ENCODE measurements at regions not wholly inside any gene's neighbourhood (a gene's known extent, or its start where the extent isn't known, plus 50 kb on each side); places are given as distances from the start of the nearest gene placed in this dataset.

- Histone ChIP-seq H4K20me1 (ENCODE audit: insufficient read depth, poor library complexity, severe bottlenecking) (no peaks in the 10 kb centered on the region), H3K36me3 (replicated peaks; ENCODE audit: insufficient read depth, low read depth) (no peaks in the 10 kb centered on the region), H3K9me3 (ENCODE audit: low read depth) (no peaks in the 10 kb centered on the region), H3K4me1 (ENCODE audit: insufficient read depth) (no peaks in the 10 kb centered on the region), H3K27ac (no peak overlapping the region), H3K4me2 (no peak overlapping the region), H3K79me2 (no peaks in the 10 kb centered on the region), H3K9me2 (replicated peaks; ENCODE audit: insufficient read depth) (peaks cover 3% of the 10 kb centered on the region), H3K27me3 (no peaks in the 10 kb centered on the region), H3K4me3 (no peak overlapping the region), H2AFZ (no peak overlapping the region)
- no peak for DNase-seq (ENCODE audit: low spot score)
- TF ChIP-seq CTCF (IDR thresholded peaks at IDR 0.05; ENCODE audit: poor library complexity) (no peak), EZH2 (IDR thresholded peaks at IDR 0.05; ENCODE audit: borderline replicate concordance) (no peak), EZH2phosphoT487 (IDR thresholded peaks at IDR 0.05; ENCODE audit: low read depth, severe bottlenecking, unreplicated experiment) (no peak)
- WGBS (ENCODE audit: low lambda C conversion rate, missing lambda C conversion rate), result 84% methylated on average over 3 of the region's 3 CpGs
Measured at GRCh38 chr5:84715686-84716085, 331.0 kb upstream of the EDIL3 start.

GRCh38 chr5:84715091-84715490, 330.4 kb upstream of the EDIL3 start:
- Histone ChIP-seq H3K4me1 (ENCODE audit: insufficient read depth) (no peaks in the 10 kb centered on the region), H3K27ac (no peak overlapping the region), H4K20me1 (ENCODE audit: insufficient read depth, poor library complexity, severe bottlenecking) (no peaks in the 10 kb centered on the region), H2AFZ (no peak overlapping the region), H3K4me3 (no peak overlapping the region), H3K36me3 (replicated peaks; ENCODE audit: insufficient read depth, low read depth) (no peaks in the 10 kb centered on the region), H3K79me2 (no peaks in the 10 kb centered on the region), H3K27me3 (no peaks in the 10 kb centered on the region), H3K9me3 (ENCODE audit: low read depth) (no peaks in the 10 kb centered on the region), H3K4me2 (no peak overlapping the region), H3K9me2 (replicated peaks; ENCODE audit: insufficient read depth) (peaks cover 3% of the 10 kb centered on the region)
- WGBS (ENCODE audit: low lambda C conversion rate, missing lambda C conversion rate), result 90% methylated on average over 1 of the region's 1 CpG
- TF ChIP-seq CTCF (IDR thresholded peaks at IDR 0.05; ENCODE audit: poor library complexity), result no peak
- no peak for DNase-seq (ENCODE audit: low spot score)

GRCh38 chr5:84709075-84709474, 324.4 kb upstream of the EDIL3 start:
- Histone ChIP-seq H2AFZ (no peak overlapping the region), H3K79me2 (no peaks in the 10 kb centered on the region), H3K36me3 (replicated peaks; ENCODE audit: insufficient read depth, low read depth) (no peaks in the 10 kb centered on the region), H3K4me3 (no peak overlapping the region), H3K9me3 (ENCODE audit: low read depth) (no peaks in the 10 kb centered on the region), H3K4me1 (ENCODE audit: insufficient read depth) (no peaks in the 10 kb centered on the region), H3K27me3 (no peaks in the 10 kb centered on the region), H3K27ac (no peak overlapping the region), H3K4me2 (no peak overlapping the region), H3K9me2 (replicated peaks; ENCODE audit: insufficient read depth) (peaks cover 3% of the 10 kb centered on the region), H4K20me1 (ENCODE audit: insufficient read depth, poor library complexity, severe bottlenecking) (no peaks in the 10 kb centered on the region)
- no peak for DNase-seq (ENCODE audit: low spot score)
- WGBS (ENCODE audit: low lambda C conversion rate, missing lambda C conversion rate), result 100% methylated on average over 1 of the region's 1 CpG
- TF ChIP-seq EZH2phosphoT487 (IDR thresholded peaks at IDR 0.05; ENCODE audit: low read depth, severe bottlenecking, unreplicated experiment), result no peak
- TF ChIP-seq CTCF (IDR thresholded peaks at IDR 0.05; ENCODE audit: poor library complexity), result no peak
- no peak for TF ChIP-seq EZH2 (IDR thresholded peaks at IDR 0.05; ENCODE audit: borderline replicate concordance)

Data from hepatocyte (in vitro differentiated cells).